OCI-LY3 (cell line): ENCODE measurements at regions not wholly inside any gene's neighbourhood (a gene's known extent, or its start where the extent isn't known, plus 50 kb on each side); places are given as distances from the start of the nearest gene placed in this dataset.

Source experiments
- H2AFZ ChIP-seq: fragments of 200-600, 300-600 bp; shearing (Covaris generic); 2 replicates; pipeline ENCODE4 v1.6.0; 2014; ENCODE audit warnings: antibody characterized with exemption, low read depth, low read length
- H3K27ac ChIP-seq: fragments of 200-600, 300-600 bp; sonication (generic); 2 replicates; pipeline ENCODE4 v1.5.1; 2014; ENCODE audit warnings: mild to moderate bottlenecking, low read length, moderate library complexity, mixed read lengths
- H3K27me3 ChIP-seq: fragments of 200-600, 300-600 bp; sonication (generic); 2 replicates; pipeline ENCODE4 v1.6.1; 2014; ENCODE audit warnings: low read depth, low read length, mixed read lengths
- H3K36me3 ChIP-seq: fragments of 200-600, 300-600 bp; sonication (generic); replicated peaks from 2 replicates; pipeline ENCODE3; 2014; ENCODE audit warnings: low read depth, low read length, mixed read lengths
- H3K4me1 ChIP-seq: fragments of 300-600, 200-600 bp; sonication (generic); 2 replicates; pipeline ENCODE4 v1.6.1; 2014; ENCODE audit warnings: low read length, mixed read lengths
- H3K4me2 ChIP-seq: fragments of 200-600, 300-600 bp; sonication (generic); 2 replicates; pipeline ENCODE4 v1.6.1; 2014; ENCODE audit warnings: low read length, mixed read lengths
- H3K4me3 ChIP-seq: fragments of 300-600, 200-600 bp; sonication (generic); 2 replicates; pipeline ENCODE4 v1.5.1; 2014; ENCODE audit warnings: antibody characterized with exemption, mild to moderate bottlenecking, low read length, moderate library complexity
- H3K79me2 ChIP-seq: fragments of 300-600, 200-600 bp; shearing (Covaris generic); 2 replicates; pipeline ENCODE4 v1.6.1; 2014; ENCODE audit warnings: mild to moderate bottlenecking, low read length, mixed read lengths
- H3K9ac ChIP-seq: fragments of 300-600, 200-600 bp; shearing (Covaris generic); 2 replicates; pipeline ENCODE4 v1.6.0; 2014; ENCODE audit warnings: mild to moderate bottlenecking, low read length, moderate library complexity
- H3K9me3 ChIP-seq: fragments of 200-600, 300-600 bp; shearing (Covaris generic); 2 replicates; pipeline ENCODE4 v1.6.1; 2014; ENCODE audit warnings: low read length, mixed read lengths; ENCODE audit not compliant: insufficient read depth
- H4K20me1 ChIP-seq: fragments of 200-600, 300-600 bp; sonication (generic); 2 replicates; pipeline ENCODE4 v1.6.1; 2016; ENCODE audit warnings: low read length, mixed read lengths; ENCODE audit not compliant: insufficient read depth
- EZH2phosphoT487 ChIP-seq: fragments of 200-600 bp; shearing (Covaris generic); IDR thresholded peaks from 2 replicates; pipeline ENCODE4 v1.6.1; 2018; ENCODE audit warnings: antibody characterized with exemption, mixed run types, low read depth
- TF ChIP-seq, protein P1 (sequence below): fragments of 200-600, 300-600 bp; sonication (generic); IDR thresholded peaks from 2 replicates; pipeline ENCODE4 v1.5.1; 2014; ENCODE audit warnings: antibody characterized with exemption, low read length, low read depth

DNA sequence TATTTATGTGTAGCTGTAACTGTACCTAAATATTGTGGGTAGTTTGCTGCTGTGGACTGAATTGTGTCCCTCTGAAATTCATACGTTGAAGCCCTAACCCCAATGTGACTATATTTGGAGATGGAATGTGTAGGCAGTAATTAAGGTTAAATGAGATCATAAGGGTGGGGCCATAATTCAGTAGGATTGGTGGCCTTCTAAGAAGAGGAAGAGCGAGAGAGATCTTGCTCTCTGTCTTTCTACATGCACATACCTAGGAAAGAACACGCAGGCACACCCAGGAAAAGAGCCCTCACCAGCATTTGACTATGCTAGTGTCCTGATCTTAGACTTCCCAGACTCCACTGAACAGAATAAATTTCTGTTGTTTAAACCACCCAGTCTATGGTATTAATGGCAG is 67.6 kb upstream of the CFAP20DC start:
- peaks cover 3% of the 10 kb centered on the region; the same call in 1 of the 2 replicates for H3K27me3 ChIP-seq
- H2AFZ ChIP-seq, result no peak overlapping the region
- H3K36me3 ChIP-seq, result no peaks in the 10 kb centered on the region
- no peak for TF ChIP-seq EZH2phosphoT487
- TF ChIP-seq, protein P1, sequence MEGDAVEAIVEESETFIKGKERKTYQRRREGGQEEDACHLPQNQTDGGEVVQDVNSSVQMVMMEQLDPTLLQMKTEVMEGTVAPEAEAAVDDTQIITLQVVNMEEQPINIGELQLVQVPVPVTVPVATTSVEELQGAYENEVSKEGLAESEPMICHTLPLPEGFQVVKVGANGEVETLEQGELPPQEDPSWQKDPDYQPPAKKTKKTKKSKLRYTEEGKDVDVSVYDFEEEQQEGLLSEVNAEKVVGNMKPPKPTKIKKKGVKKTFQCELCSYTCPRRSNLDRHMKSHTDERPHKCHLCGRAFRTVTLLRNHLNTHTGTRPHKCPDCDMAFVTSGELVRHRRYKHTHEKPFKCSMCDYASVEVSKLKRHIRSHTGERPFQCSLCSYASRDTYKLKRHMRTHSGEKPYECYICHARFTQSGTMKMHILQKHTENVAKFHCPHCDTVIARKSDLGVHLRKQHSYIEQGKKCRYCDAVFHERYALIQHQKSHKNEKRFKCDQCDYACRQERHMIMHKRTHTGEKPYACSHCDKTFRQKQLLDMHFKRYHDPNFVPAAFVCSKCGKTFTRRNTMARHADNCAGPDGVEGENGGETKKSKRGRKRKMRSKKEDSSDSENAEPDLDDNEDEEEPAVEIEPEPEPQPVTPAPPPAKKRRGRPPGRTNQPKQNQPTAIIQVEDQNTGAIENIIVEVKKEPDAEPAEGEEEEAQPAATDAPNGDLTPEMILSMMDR, result no peak
- H3K9ac ChIP-seq, result no peak overlapping the region
- H3K27ac ChIP-seq, result no peak overlapping the region
- H3K79me2 ChIP-seq, result no peaks in the 10 kb centered on the region
- H3K4me1 ChIP-seq, result peaks cover 4% of the 10 kb centered on the region; the same call in 1 of the 2 replicates
- H3K4me2 ChIP-seq, result no peak overlapping the region
- no peak overlapping the region for H3K4me3 ChIP-seq
- no peaks in the 10 kb centered on the region for H4K20me1 ChIP-seq
- no peaks in the 10 kb centered on the region for H3K9me3 ChIP-seq

DNA sequence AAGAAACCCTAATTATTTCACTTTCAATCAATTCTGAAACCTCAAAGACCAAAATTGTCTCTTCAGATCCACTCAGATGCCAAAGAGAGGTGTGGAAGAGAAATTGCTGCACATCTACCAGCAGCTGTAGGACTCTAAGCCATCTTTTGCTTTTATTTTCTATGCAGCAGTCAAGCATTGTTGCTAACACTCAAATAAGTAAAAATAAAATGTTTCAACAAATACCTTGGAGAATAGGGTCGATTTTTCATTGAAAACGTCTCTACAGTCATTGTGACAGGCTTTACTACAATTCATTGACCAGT is 66.4 kb upstream of the CFAP20DC start:
- Histone ChIP-seq H3K36me3 (no peaks in the 10 kb centered on the region), H3K79me2 (no peaks in the 10 kb centered on the region), H3K9ac (no peak overlapping the region), H2AFZ (peak overlapping the region; percentile 84), H3K9me3 (no peaks in the 10 kb centered on the region), H4K20me1 (no peaks in the 10 kb centered on the region), H3K4me1 (peaks cover 4% of the 10 kb centered on the region; the same call in 1 of the 2 replicates), H3K4me2 (peak overlapping the region; percentile 57), H3K27ac (no peak overlapping the region), H3K4me3 (peak overlapping the region; percentile 56), H3K27me3 (peaks cover 3% of the 10 kb centered on the region; the same call in 1 of the 2 replicates)
- TF ChIP-seq, protein P1, result no peak
- TF ChIP-seq EZH2phosphoT487, result no peak

DNA sequence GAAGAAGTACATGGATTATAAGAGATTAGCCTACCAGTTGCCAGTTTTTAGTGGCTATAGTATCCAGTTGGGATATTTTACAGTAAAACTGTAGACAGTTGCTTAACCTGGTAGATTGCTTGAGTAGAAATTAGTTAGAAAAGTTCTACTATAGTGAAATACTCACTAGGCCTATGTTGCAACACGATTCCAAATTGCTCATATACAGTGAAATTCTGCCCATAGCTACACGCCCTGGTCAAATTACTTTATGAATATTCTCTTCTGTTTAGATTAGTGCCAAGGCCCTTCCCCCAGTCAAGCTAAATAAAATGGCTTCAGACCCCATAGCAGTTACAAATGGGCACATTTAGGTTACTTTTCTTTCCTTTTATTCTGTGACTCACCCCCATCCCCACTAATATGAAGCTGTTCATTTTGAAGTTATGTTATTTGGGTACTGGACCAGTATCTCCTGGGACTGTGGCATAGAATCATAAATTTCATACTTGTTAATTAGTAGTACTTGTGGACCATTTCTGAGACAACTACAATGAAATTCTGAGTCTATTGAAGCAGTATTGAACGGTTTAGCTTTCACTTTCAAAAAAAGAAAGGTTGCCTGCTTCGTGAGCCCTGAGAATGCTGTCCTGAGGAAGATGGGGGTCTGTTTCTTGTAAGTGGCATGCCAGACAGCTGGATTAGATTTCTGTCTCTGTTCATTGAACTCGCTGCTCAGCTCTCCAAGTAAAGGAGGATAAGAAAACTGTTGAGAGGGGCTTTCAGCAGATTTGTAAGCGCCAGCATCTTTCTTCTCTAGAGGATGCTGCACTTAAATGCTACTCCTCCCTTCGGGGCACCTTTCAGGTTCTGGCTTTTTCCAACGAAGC is 65.8 kb upstream of the CFAP20DC start:
- Histone ChIP-seq H3K27ac (no peak overlapping the region), H3K4me3 (peak overlapping the region; percentile 56), H3K4me2 (peak overlapping the region; percentile 57), H3K36me3 (no peaks in the 10 kb centered on the region), H2AFZ (peak overlapping the region; percentile 84), H4K20me1 (no peaks in the 10 kb centered on the region), H3K4me1 (peaks cover 4% of the 10 kb centered on the region; the same call in 1 of the 2 replicates), H3K9ac (no peak overlapping the region), H3K27me3 (peaks cover 3% of the 10 kb centered on the region; the same call in 1 of the 2 replicates), H3K79me2 (no peaks in the 10 kb centered on the region), H3K9me3 (no peaks in the 10 kb centered on the region)
- no peak for TF ChIP-seq EZH2phosphoT487
- TF ChIP-seq, protein P1, result no peak

DNA sequence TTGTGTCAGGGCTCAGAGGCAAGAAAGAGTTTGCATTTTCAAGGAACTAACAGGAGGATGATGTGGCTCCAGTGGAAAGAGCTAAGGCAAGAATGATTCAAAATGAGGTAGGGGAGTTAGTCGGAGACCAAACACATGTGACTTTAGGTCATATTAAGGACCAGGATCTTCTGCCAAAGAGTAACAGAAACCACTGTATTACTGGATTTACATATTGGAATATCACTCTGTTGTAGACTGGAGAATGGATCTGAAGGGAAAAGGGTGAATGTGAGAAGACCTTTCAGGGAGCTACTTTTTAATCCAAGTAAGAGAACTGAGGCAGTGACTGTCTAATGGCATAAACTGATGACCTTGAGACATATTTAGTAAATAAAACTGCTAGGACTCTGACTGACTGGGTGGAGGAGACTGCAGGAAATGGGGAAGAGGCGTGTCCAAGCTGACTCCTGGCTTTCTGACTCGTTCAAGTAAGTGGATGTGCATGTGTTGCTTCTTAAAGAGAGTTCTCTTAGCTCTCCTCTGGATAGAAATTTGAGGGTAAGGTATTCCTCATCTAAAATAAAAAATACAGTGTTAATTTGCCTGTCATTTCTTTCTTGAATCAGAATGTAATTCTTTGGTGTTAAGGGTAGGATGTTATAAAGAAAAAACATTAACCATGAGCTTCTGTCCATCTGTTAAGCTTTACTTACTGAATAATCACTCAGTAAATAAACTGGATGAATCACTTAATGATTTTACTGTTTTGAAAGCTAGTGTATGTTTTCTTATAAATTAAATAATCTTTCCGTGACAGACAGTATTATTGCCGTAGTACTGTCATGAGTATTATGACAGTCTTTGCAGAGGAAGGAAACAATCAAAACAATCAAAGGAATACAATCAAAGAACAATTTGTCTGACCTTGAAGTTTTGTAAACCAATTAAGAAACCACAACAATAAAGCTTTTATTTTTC is 58.3 kb upstream of the CFAP20DC start:
- TF ChIP-seq EZH2phosphoT487, result no peak
- TF ChIP-seq, protein P1, result no peak
- H3K4me1 ChIP-seq, result no peaks in the 10 kb centered on the region
- peaks cover 2% of the 10 kb centered on the region; the same call in 1 of the 2 replicates for H3K27me3 ChIP-seq
- H3K9ac ChIP-seq, result no peak overlapping the region
- H3K9me3 ChIP-seq, result no peaks in the 10 kb centered on the region
- no peaks in the 10 kb centered on the region for H3K79me2 ChIP-seq
- H2AFZ ChIP-seq, result no peak overlapping the region; the same call in 1 of the 2 replicates
- H3K4me2 ChIP-seq, result no peak overlapping the region
- H3K27ac ChIP-seq, result no peak overlapping the region
- no peaks in the 10 kb centered on the region for H3K36me3 ChIP-seq
- no peak overlapping the region for H3K4me3 ChIP-seq
- H4K20me1 ChIP-seq, result no peaks in the 10 kb centered on the region
